K562 (cell line): ENCODE measurements at regions not wholly inside any gene's neighbourhood (a gene's known extent, or its start where the extent isn't known, plus 50 kb on each side); places are given as distances from the start of the nearest gene placed in this dataset.

Experiments
- ATAC-seq: fragments of 200-7000 bp; cut with Tn5 transposase; 3 replicates; pipeline ENCODE4 v1.9.1; 2020; ENCODE audit warnings: moderate library complexity
- BruUV-seq: library from RNA; stranded (reverse); fragments of 400-500 nt; replicated peaks from 2 replicates; lab custom pipeline; 2021; lab: Mats Ljungman, UMichigan
- CTCF ChIA-PET: fragments of 300-600 bp; formaldehyde crosslinking; extraction: SDS; loops from one replicate; lab custom pipeline; 2021; ENCODE audit warnings: low intra/inter-chr PET ratio; lab: Yijun Ruan, JAX
- POLR2A ChIA-PET: fragments of 300-600, 350-650 bp; sonication (Branson Sonifier 250); formaldehyde crosslinking; extraction: SDS; loops from one replicate; lab custom pipeline; 2021; ENCODE audit warnings: antibody characterized with exemption, inconsistent platforms; lab: Yijun Ruan, JAX
- DNase-seq, 4 experiments: peaks; one replicate each; pipeline versions ENCODE4 v3.0.0 to v3.0.0-alpha.2; 2011 to 2018; ENCODE audit warnings: low spot score in 3 of 4, mixed read lengths in 3 of 4; ENCODE audit errors: extremely low read depth in 1 of 4
- FAIRE-seq: peaks from 2 replicates; lab custom pipeline; 2011; peaks lifted over from hg19 to GRCh38; lab: Jason Lieb, UNC
- H2AFZ ChIP-seq: 2 replicates; pipeline ENCODE4 v1.6.0; 2011; ENCODE audit warnings: low read depth, low read length, control low read depth, inconsistent platforms
- H3K27ac ChIP-seq: fragments of 200-600 bp; 3 replicates; pipeline ENCODE4 v1.8.0; 2011; ENCODE audit warnings: low read depth, mild to moderate bottlenecking, control low read depth, inconsistent platforms, low read length, moderate library complexity, mixed read lengths; ENCODE audit errors: extremely low read depth
- H3K27me3 ChIP-seq, 2 experiments: fragments of 300-600 bp in 1 of 2; 2 replicates in 1 of 2; 3 replicates in 1 of 2; pipeline versions ENCODE4 v1.6.0 to v1.8.0; 2011; ENCODE audit warnings: inconsistent platforms in 2 of 2, low read length in 2 of 2, mild to moderate bottlenecking in 1 of 2, mixed read lengths in 1 of 2, moderate library complexity in 1 of 2; ENCODE audit not compliant: control insufficient read depth in 2 of 2, insufficient read depth in 2 of 2
- H3K36me3 ChIP-seq: fragments of 300-600 bp; 3 replicates; pipeline ENCODE4 v1.8.0; 2011; ENCODE audit warnings: mild to moderate bottlenecking, low read length, inconsistent platforms; ENCODE audit not compliant: control insufficient read depth, insufficient read depth
- H3K4me1 ChIP-seq, 2 experiments: fragments of 200-600 bp in 1 of 2; replicated peaks in 1 of 2; 2 replicates in 1 of 2; 3 replicates in 1 of 2; pipeline versions ENCODE4 v1.5.1 to v1.8.0; 2011; ENCODE audit warnings: inconsistent platforms in 2 of 2, low read length in 2 of 2, mild to moderate bottlenecking in 1 of 2, mixed read lengths in 1 of 2, moderate library complexity in 1 of 2; ENCODE audit not compliant: control insufficient read depth in 2 of 2, insufficient read depth in 2 of 2
- H3K4me2 ChIP-seq: 2 replicates; pipeline ENCODE4 v1.6.1; 2011; ENCODE audit warnings: low read length, control low read depth, inconsistent platforms, mixed read lengths; ENCODE audit not compliant: insufficient read depth
- H3K4me3 ChIP-seq: fragments of 200-600 bp; sonication (generic), shearing (Covaris generic); 2 replicates; pipeline ENCODE4 v1.5.1; 2016; ENCODE audit warnings: control low read depth, inconsistent platforms
- H3K79me2 ChIP-seq: fragments of 200-600 bp; 3 replicates; pipeline ENCODE4 v1.8.0; 2011; ENCODE audit warnings: low read length, inconsistent platforms; ENCODE audit not compliant: control insufficient read depth, insufficient read depth
- H3K9ac ChIP-seq, 2 experiments: 2 replicates each; pipeline versions ENCODE4 v1.6.0 to v1.6.1; 2011; ENCODE audit warnings: low read depth in 2 of 2, low read length in 2 of 2, control low read depth in 1 of 2, inconsistent platforms in 1 of 2, mild to moderate bottlenecking in 1 of 2, mixed read lengths in 1 of 2; ENCODE audit not compliant: insufficient read depth in 1 of 2
- H3K9me1 ChIP-seq: one replicate; pipeline ENCODE4 v1.6.0; 2011; ENCODE audit warnings: inconsistent platforms, mild to moderate bottlenecking, low read length, moderate library complexity; ENCODE audit not compliant: control insufficient read depth, insufficient read depth
- H3K9me3 ChIP-seq: replicated peaks from 2 replicates; pipeline ENCODE4 v1.5.1; 2011; ENCODE audit warnings: low read depth, low read length, inconsistent platforms; ENCODE audit not compliant: control insufficient read depth, insufficient read depth
- H4K20me1 ChIP-seq: replicated peaks from 2 replicates; pipeline ENCODE4 v1.6.1; 2011; ENCODE audit warnings: low read length, inconsistent platforms, mixed read lengths; ENCODE audit not compliant: control insufficient read depth, insufficient read depth
- GTF2E2 ChIP-seq: fragments of 200-800 bp; sonication (Bioruptor generic); IDR thresholded peaks from 2 replicates; pipeline ENCODE4 v1.6.1; 2016; ENCODE audit warnings: missing genetic modification characterization, missing compliant biosample characterization
- U2AF1 ChIP-seq: fragments of 200-400 bp; formaldehyde crosslinking; optimal IDR thresholded peaks from 2 replicates; pipeline ENCODE3; 2017; ENCODE audit warnings: mild to moderate bottlenecking, low read depth, low read length, moderate library complexity
- ZNF668 ChIP-seq: fragments of 250-450 bp; sonication (Bioruptor Pico); IDR thresholded peaks from 2 replicates; pipeline ENCODE4 v1.8.0; 2022; ENCODE audit warnings: mild to moderate bottlenecking, inconsistent platforms
- WGBS: fragments of 100-300 bp; shearing (Covaris generic); methylation state at CpG from one replicate; pipeline ENCODE4 v1.1.6; 2016; ENCODE audit warnings: low coverage, mixed read lengths; ENCODE audit not compliant: insufficient coverage; ENCODE audit errors: missing lambda C conversion rate; 5-methylcytosine and 5-hydroxymethylcytosine counted together
- in situ Hi-C: fragments of 300-500 bp; cut with MboI; formaldehyde crosslinking; loops from 4 replicates; pipeline ENCODE4 v1.15.0; 2018; ENCODE audit warnings: inconsistent platforms, mixed read lengths
- intact Hi-C: fragments of 100-400 bp; cut with micrococcal nuclease; formaldehyde crosslinking; loops from 2 replicates; pipeline ENCODE4 v1.14.2; 2022
- TF ChIP-seq, protein P1 (sequence below), 2 experiments: fragments of 450-650 bp; formaldehyde crosslinking in 1 of 2; IDR thresholded peaks; 2 replicates each; pipeline versions ENCODE4 v1.4.0 to v1.6.1; 2014 to 2020; ENCODE audit warnings: mild to moderate bottlenecking in 2 of 2, borderline replicate concordance in 1 of 2, low read depth in 1 of 2
- TF ChIP-seq, protein P2 (sequence below): IDR thresholded peaks from 2 replicates; pipeline ENCODE4 v1.6.1; 2012; ENCODE audit warnings: low read depth, low read length, improper control_type of control experiment, borderline replicate concordance

DNA sequence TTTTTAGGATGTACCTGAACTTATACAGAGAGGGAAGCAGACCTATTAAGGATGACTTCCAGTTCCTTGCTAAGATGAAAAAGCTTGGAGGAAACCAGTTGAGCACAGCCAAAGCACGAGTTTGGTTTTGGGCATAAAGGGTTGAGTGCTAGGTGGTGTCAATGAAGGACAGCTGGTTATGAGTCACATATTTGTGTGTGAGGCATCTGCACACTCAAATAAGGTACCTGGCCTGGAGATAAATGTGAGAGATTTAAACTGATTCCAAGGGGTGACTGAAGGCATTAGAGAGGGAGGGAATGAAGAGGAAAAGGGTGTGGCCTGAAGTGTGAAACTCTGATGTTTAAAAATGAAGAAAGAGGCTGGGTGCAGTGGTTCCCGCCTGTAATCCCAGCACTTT is 486.7 kb downstream of the DIPK2A start:
- no TSS peak for BruUV-seq

More for the DNA sequence above, 486.7 kb downstream of the DIPK2A start:
- TF ChIP-seq GTF2E2 (tag) (no peak), ZNF668 (CRISPR knock-in tag) (no peak), U2AF1 (no peak)
- TF ChIP-seq, protein P1, sequence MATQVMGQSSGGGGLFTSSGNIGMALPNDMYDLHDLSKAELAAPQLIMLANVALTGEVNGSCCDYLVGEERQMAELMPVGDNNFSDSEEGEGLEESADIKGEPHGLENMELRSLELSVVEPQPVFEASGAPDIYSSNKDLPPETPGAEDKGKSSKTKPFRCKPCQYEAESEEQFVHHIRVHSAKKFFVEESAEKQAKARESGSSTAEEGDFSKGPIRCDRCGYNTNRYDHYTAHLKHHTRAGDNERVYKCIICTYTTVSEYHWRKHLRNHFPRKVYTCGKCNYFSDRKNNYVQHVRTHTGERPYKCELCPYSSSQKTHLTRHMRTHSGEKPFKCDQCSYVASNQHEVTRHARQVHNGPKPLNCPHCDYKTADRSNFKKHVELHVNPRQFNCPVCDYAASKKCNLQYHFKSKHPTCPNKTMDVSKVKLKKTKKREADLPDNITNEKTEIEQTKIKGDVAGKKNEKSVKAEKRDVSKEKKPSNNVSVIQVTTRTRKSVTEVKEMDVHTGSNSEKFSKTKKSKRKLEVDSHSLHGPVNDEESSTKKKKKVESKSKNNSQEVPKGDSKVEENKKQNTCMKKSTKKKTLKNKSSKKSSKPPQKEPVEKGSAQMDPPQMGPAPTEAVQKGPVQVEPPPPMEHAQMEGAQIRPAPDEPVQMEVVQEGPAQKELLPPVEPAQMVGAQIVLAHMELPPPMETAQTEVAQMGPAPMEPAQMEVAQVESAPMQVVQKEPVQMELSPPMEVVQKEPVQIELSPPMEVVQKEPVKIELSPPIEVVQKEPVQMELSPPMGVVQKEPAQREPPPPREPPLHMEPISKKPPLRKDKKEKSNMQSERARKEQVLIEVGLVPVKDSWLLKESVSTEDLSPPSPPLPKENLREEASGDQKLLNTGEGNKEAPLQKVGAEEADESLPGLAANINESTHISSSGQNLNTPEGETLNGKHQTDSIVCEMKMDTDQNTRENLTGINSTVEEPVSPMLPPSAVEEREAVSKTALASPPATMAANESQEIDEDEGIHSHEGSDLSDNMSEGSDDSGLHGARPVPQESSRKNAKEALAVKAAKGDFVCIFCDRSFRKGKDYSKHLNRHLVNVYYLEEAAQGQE (IDR thresholded peaks at IDR 0.05; ENCODE audit: borderline replicate concordance) = no peak
- TF ChIP-seq, protein P1 (CRISPR knock-in tag; IDR thresholded peaks at IDR 0.05; ENCODE audit: low read depth) = no peak
- TF ChIP-seq, protein P2, sequence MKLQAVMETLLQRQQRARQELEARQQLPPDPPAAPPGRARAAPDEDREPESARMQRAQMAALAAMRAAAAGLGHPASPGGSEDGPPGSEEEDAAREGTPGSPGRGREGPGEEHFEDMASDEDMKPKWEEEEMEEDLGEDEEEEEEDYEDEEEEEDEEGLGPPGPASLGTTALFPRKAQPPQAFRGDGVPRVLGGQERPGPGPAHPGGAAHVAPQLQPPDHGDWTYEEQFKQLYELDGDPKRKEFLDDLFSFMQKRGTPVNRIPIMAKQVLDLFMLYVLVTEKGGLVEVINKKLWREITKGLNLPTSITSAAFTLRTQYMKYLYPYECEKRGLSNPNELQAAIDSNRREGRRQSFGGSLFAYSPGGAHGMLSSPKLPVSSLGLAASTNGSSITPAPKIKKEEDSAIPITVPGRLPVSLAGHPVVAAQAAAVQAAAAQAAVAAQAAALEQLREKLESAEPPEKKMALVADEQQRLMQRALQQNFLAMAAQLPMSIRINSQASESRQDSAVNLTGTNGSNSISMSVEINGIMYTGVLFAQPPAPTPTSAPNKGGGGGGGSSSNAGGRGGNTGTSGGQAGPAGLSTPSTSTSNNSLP = no peak
- TF ChIP-seq, all 486 proteins: peak for 0
- POLR2A ChIA-PET = no interaction called here
- FAIRE-seq (no peak), DNase-seq (no peak), ATAC-seq (no peak)
- no peaks in the 10 kb centered on the region for H3K36me3 ChIP-seq
- intact Hi-C loops (no loop called here), in situ Hi-C loops (no loop called here)
- no peaks in the 10 kb centered on the region for H3K27me3 ChIP-seq
- H2AFZ ChIP-seq = no peak overlapping the region
- H3K4me1 ChIP-seq = no peaks in the 10 kb centered on the region
- no peak overlapping the region for H3K4me2 ChIP-seq
- no peaks in the 10 kb centered on the region; the same call in 1 of the 2 replicates for H3K9me3 ChIP-seq
- no peaks in the 10 kb centered on the region for H3K79me2 ChIP-seq
- CTCF ChIA-PET = no interaction called here
- whole genome bisulfite sequencing = 0% methylated on average over 2 of the region's 2 CpGs
- no peak overlapping the region for H3K27ac ChIP-seq
- H4K20me1 ChIP-seq = no peaks in the 10 kb centered on the region
- H3K4me3 ChIP-seq = no peak overlapping the region
- H3K9ac ChIP-seq = no peak overlapping the region
- H3K9me1 ChIP-seq = no peaks in the 10 kb centered on the region
